MM.1S (cell line): ENCODE measurements at regions not wholly inside any gene's neighbourhood (a gene's known extent, or its start where the extent isn't known, plus 50 kb on each side); places are given as distances from the start of the nearest gene placed in this dataset.

ENCODE experiments used
- DNase-seq: peaks from one replicate; pipeline ENCODE4 v3.0.0-alpha.2; 2015
- H2AFZ ChIP-seq: fragments of 300-600 bp; sonication (generic); 2 replicates; pipeline ENCODE4 v1.6.0; 2016; ENCODE audit warnings: antibody characterized with exemption, low read length
- H3F3A ChIP-seq: fragments of 300-600 bp; sonication (generic); 2 replicates; pipeline ENCODE4 v1.6.1; 2016; ENCODE audit warnings: mild to moderate bottlenecking, antibody characterized with exemption, low read length, moderate library complexity, mixed read lengths; ENCODE audit not compliant: insufficient read depth
- H3K27ac ChIP-seq: fragments of 300-600 bp; sonication (generic); 2 replicates; pipeline ENCODE4 v1.5.1; 2016; ENCODE audit warnings: mild to moderate bottlenecking, low read length
- H3K27me3 ChIP-seq: fragments of 300-600 bp; sonication (generic); replicated peaks from 2 replicates; pipeline ENCODE4 v1.6.0; 2016; ENCODE audit warnings: low read length; ENCODE audit not compliant: insufficient read depth
- H3K36me3 ChIP-seq: fragments of 300-600 bp; sonication (generic); replicated peaks from 2 replicates; pipeline ENCODE4 v1.6.1; 2016; ENCODE audit warnings: mild to moderate bottlenecking, low read length, mixed read lengths; ENCODE audit not compliant: insufficient read depth
- H3K4me1 ChIP-seq: fragments of 300-600 bp; sonication (generic); 2 replicates; pipeline ENCODE4 v1.6.1; 2016; ENCODE audit warnings: low read length, mixed read lengths
- H3K4me2 ChIP-seq: fragments of 300-600 bp; sonication (generic); 2 replicates; pipeline ENCODE4 v1.6.0; 2016; ENCODE audit warnings: low read depth, low read length
- H3K4me3 ChIP-seq: fragments of 300-600 bp; sonication (generic); 2 replicates; pipeline ENCODE4 v1.5.1; 2016; ENCODE audit warnings: low read length, mixed read lengths
- H3K79me2 ChIP-seq: fragments of 300-600 bp; sonication (generic); 2 replicates; pipeline ENCODE4 v1.6.1; 2016; ENCODE audit warnings: mixed run types, low read length, mixed read lengths
- H3K9ac ChIP-seq: fragments of 300-600 bp; sonication (generic); 2 replicates; pipeline ENCODE4 v1.6.1; 2016; ENCODE audit warnings: low read length, mixed read lengths
- H3K9me2 ChIP-seq: fragments of 300-600 bp; sonication (generic); replicated peaks from 2 replicates; pipeline ENCODE4 v1.6.1; 2016; ENCODE audit warnings: mild to moderate bottlenecking, low read length, mixed read lengths; ENCODE audit not compliant: insufficient read depth
- H3K9me3 ChIP-seq: fragments of 300-600 bp; sonication (generic); replicated peaks from 2 replicates; pipeline ENCODE4 v1.6.1; 2016; ENCODE audit warnings: mild to moderate bottlenecking, low read length, mixed read lengths; ENCODE audit not compliant: insufficient read depth
- H4K20me1 ChIP-seq: fragments of 300-600 bp; sonication (generic); 2 replicates; pipeline ENCODE4 v1.6.1; 2016; ENCODE audit warnings: mild to moderate bottlenecking, low read length, moderate library complexity, mixed read lengths; ENCODE audit not compliant: insufficient read depth
- EZH2 ChIP-seq: fragments of 300-600 bp; sonication (generic); optimal IDR thresholded peaks from 2 replicates; pipeline ENCODE3; 2017; ENCODE audit warnings: low read depth, mild to moderate bottlenecking, antibody characterized with exemption, low read length, mixed read lengths
- EZH2phosphoT487 ChIP-seq: fragments of 300-600 bp; sonication (generic); IDR thresholded peaks from 2 replicates; pipeline ENCODE4 v1.6.1; 2018; ENCODE audit warnings: antibody characterized with exemption, low read length
- TF ChIP-seq, protein P1 (sequence below): fragments of 300-600 bp; sonication (generic); IDR thresholded peaks from 2 replicates; pipeline ENCODE4 v1.5.1; 2016; ENCODE audit warnings: antibody characterized with exemption, low read length, mixed read lengths

DNA sequence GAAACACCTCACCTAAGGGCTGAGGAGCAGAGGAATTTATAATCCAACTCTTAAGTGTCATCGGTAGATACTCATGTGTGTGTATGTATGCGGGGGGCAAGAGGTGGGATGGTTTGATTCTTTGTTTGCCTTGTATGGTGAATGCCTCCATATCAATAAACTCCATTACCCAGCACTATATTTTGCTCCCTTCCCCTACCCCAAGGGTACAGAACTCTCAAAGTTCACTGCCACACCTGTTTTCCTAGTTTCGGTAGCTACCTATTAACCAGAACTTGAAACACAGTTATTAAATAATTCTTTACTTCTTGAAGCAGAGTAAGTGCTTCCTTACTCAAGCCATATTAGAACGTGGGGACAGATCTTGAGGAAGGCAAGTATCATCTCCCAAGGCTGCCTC is 400.8 kb upstream of the SUCLG2 start:
- H3K79me2 ChIP-seq: no peaks in the 10 kb centered on the region
- no peaks in the 10 kb centered on the region for H3K36me3 ChIP-seq
- no peak overlapping the region for H3K4me3 ChIP-seq
- TF ChIP-seq EZH2 (no peak), EZH2phosphoT487 (no peak)
- TF ChIP-seq, protein P1, sequence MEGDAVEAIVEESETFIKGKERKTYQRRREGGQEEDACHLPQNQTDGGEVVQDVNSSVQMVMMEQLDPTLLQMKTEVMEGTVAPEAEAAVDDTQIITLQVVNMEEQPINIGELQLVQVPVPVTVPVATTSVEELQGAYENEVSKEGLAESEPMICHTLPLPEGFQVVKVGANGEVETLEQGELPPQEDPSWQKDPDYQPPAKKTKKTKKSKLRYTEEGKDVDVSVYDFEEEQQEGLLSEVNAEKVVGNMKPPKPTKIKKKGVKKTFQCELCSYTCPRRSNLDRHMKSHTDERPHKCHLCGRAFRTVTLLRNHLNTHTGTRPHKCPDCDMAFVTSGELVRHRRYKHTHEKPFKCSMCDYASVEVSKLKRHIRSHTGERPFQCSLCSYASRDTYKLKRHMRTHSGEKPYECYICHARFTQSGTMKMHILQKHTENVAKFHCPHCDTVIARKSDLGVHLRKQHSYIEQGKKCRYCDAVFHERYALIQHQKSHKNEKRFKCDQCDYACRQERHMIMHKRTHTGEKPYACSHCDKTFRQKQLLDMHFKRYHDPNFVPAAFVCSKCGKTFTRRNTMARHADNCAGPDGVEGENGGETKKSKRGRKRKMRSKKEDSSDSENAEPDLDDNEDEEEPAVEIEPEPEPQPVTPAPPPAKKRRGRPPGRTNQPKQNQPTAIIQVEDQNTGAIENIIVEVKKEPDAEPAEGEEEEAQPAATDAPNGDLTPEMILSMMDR: no peak
- H3K9me3 ChIP-seq: no peaks in the 10 kb centered on the region
- no peak overlapping the region for H3K9ac ChIP-seq
- H4K20me1 ChIP-seq: no peaks in the 10 kb centered on the region
- H3K4me2 ChIP-seq: no peak overlapping the region
- no peaks in the 10 kb centered on the region for H3K27me3 ChIP-seq
- no peak overlapping the region for H2AFZ ChIP-seq
- DNase-seq: no peak
- H3K4me1 ChIP-seq: no peaks in the 10 kb centered on the region
- H3K27ac ChIP-seq: no peak overlapping the region
- no peaks in the 10 kb centered on the region for H3K9me2 ChIP-seq
- H3F3A ChIP-seq: no peaks in the 10 kb centered on the region

DNA sequence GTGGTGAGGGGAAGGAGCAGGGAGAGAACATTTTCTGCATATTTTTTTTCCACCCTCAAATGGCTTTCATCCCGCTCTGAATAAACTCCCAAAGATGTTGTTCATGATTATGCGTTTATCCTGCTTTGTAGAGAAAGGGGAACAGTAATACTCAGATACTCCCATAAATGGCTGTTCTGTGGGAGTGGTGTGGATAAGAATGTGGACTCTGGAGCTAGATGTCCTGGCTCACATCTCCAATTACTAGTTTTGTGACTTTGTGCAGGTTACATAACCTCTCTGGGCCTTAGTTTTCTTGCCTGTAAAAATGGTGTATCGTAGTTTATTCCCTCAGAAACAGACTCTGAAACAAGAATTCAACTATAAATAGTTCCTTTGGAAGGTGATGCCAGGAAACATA is 395.4 kb upstream of the SUCLG2 start:
- Histone ChIP-seq H3K36me3 (no peaks in the 10 kb centered on the region), H2AFZ (no peak overlapping the region), H3K27ac (no peak overlapping the region)

DNA sequence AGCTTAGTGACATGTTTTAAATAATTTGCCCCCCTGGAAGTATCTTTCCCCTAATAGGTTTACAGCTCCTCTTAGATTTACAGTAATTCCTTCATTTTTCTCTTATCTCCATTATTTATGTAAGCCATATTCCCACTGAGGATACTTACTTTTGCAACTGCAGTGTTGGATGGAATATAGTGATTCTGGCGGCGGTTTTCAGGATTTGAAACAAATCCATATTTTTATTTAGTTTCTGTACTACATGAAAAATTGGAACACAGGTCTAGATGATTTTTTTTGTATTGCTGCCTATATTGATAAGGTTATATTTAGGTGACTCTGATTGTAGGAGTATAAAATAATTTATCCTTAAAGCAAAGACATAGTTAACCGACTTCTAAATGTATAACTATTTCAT is 391.6 kb upstream of the SUCLG2 start:
- no peak overlapping the region for H3K4me2 ChIP-seq
- no peaks in the 10 kb centered on the region for H3K79me2 ChIP-seq
- no peak overlapping the region for H3K4me3 ChIP-seq
- H2AFZ ChIP-seq: no peak overlapping the region
- H3F3A ChIP-seq: no peaks in the 10 kb centered on the region
- H3K9me2 ChIP-seq: no peaks in the 10 kb centered on the region
- no peaks in the 10 kb centered on the region for H4K20me1 ChIP-seq
- DNase-seq: no peak
- no peaks in the 10 kb centered on the region for H3K9me3 ChIP-seq
- H3K4me1 ChIP-seq: no peaks in the 10 kb centered on the region
- no peak overlapping the region for H3K9ac ChIP-seq
- TF ChIP-seq, protein P1: no peak
- TF ChIP-seq EZH2phosphoT487 (no peak), EZH2 (no peak)
- no peaks in the 10 kb centered on the region for H3K27me3 ChIP-seq
- H3K27ac ChIP-seq: no peak overlapping the region
- no peaks in the 10 kb centered on the region for H3K36me3 ChIP-seq

More for the DNA sequence above, 395.4 kb upstream of the SUCLG2 start:
- no peaks in the 10 kb centered on the region for H3F3A ChIP-seq
- no peak overlapping the region for H3K9ac ChIP-seq
- H3K9me3 ChIP-seq: no peaks in the 10 kb centered on the region
- no peaks in the 10 kb centered on the region for H3K79me2 ChIP-seq
- DNase-seq: no peak
- H4K20me1 ChIP-seq: no peaks in the 10 kb centered on the region
- H3K27me3 ChIP-seq: no peaks in the 10 kb centered on the region
- no peaks in the 10 kb centered on the region for H3K9me2 ChIP-seq
- TF ChIP-seq, protein P1: no peak
- TF ChIP-seq EZH2phosphoT487 (no peak), EZH2 (no peak)
- no peak overlapping the region for H3K4me3 ChIP-seq
- no peak overlapping the region for H3K4me2 ChIP-seq
- no peaks in the 10 kb centered on the region for H3K4me1 ChIP-seq
